GM23338 (cell line): ENCODE measurements at regions not wholly inside any gene's neighbourhood (a gene's known extent, or its start where the extent isn't known, plus 50 kb on each side); places are given as distances from the start of the nearest gene placed in this dataset.

Experiments
- ATAC-seq: fragments of 200-7000 bp; cut with Tn5 transposase; 3 replicates; pipeline ENCODE4 v1.9.1; 2020
- DNase-seq: peaks from one replicate; pipeline ENCODE4 v3.0.0-alpha.2; 2015; ENCODE audit warnings: low spot score
- H2AFZ ChIP-seq: fragments of 200-600 bp; sonication (generic); 2 replicates; pipeline ENCODE4 v1.8.0; 2016; ENCODE audit warnings: antibody characterized with exemption, mild to moderate bottlenecking, moderate library complexity
- H3F3A ChIP-seq: fragments of 200-600 bp; sonication (generic); replicated peaks from 2 replicates; pipeline ENCODE4 v1.8.0; 2017; ENCODE audit warnings: antibody characterized with exemption, mixed run types, low read depth
- H3K27ac ChIP-seq: fragments of 200-600 bp; sonication (generic); 2 replicates; pipeline ENCODE4 v1.6.1; 2016; ENCODE audit warnings: low read depth
- H3K27me3 ChIP-seq: fragments of 200-600 bp; sonication (generic); 2 replicates; pipeline ENCODE4 v1.8.0; 2016; ENCODE audit warnings: mild to moderate bottlenecking, mixed run types, moderate library complexity; ENCODE audit not compliant: insufficient read depth
- H3K36me3 ChIP-seq: fragments of 200-600 bp; sonication (generic); 2 replicates; pipeline ENCODE4 v1.8.0; 2016; ENCODE audit warnings: mild to moderate bottlenecking; ENCODE audit not compliant: insufficient read depth
- H3K4me1 ChIP-seq: fragments of 200-600 bp; sonication (generic); 2 replicates; pipeline ENCODE4 v1.8.0; 2016; ENCODE audit warnings: mild to moderate bottlenecking, moderate library complexity; ENCODE audit not compliant: insufficient read depth
- H3K4me2 ChIP-seq: fragments of 200-600 bp; sonication (generic); 2 replicates; pipeline ENCODE4 v1.7.1; 2017; ENCODE audit warnings: mixed run types
- H3K4me3 ChIP-seq: fragments of 200-600 bp; sonication (generic); 2 replicates; pipeline ENCODE4 v1.6.1; 2016; ENCODE audit warnings: mixed run types
- H3K79me2 ChIP-seq: fragments of 200-600 bp; sonication (generic); replicated peaks from 2 replicates; pipeline ENCODE4 v1.8.0; 2017; ENCODE audit warnings: mild to moderate bottlenecking; ENCODE audit not compliant: insufficient read depth
- H3K9me2 ChIP-seq: fragments of 200-600 bp; sonication (generic); 2 replicates; pipeline ENCODE4 v1.8.0; 2017; ENCODE audit not compliant: insufficient read depth
- H4K20me1 ChIP-seq: fragments of 200-600 bp; sonication (generic); replicated peaks from 2 replicates; pipeline ENCODE4 v1.8.0; 2017; ENCODE audit warnings: mild to moderate bottlenecking; ENCODE audit not compliant: insufficient read depth
- H3K27ac Mint-ChIP-seq: 2 replicates; pipeline ENCODE4 v1.8.0; 2020; ENCODE audit warnings: inconsistent platforms, mild to moderate bottlenecking, moderate library complexity, mixed read lengths
- H3K27me3 Mint-ChIP-seq: 3 replicates; pipeline ENCODE4 v1.8.0; 2022; ENCODE audit warnings: low read depth, mild to moderate bottlenecking, moderate library complexity, mixed read lengths, inconsistent platforms; ENCODE audit not compliant: insufficient read depth, poor library complexity
- H3K36me3 Mint-ChIP-seq: 3 replicates; pipeline ENCODE4 v1.8.0; 2021; ENCODE audit warnings: low read depth, mild to moderate bottlenecking, inconsistent platforms, moderate library complexity, mixed read lengths
- H3K4me1 Mint-ChIP-seq: 3 replicates; pipeline ENCODE4 v1.8.0; 2020; ENCODE audit warnings: mild to moderate bottlenecking, inconsistent platforms, mixed read lengths
- H3K4me3 Mint-ChIP-seq: 3 replicates; pipeline ENCODE4 v1.8.0; 2021; ENCODE audit warnings: moderate library complexity, mild to moderate bottlenecking, inconsistent platforms, mixed read lengths
- H3K9me3 Mint-ChIP-seq: 3 replicates; pipeline ENCODE4 v1.8.0; 2020; ENCODE audit warnings: moderate library complexity, mild to moderate bottlenecking, inconsistent platforms, mixed read lengths
- CREB1 ChIP-seq: fragments of 250-450 bp; sonication (Bioruptor Pico); IDR thresholded peaks from 2 replicates; pipeline ENCODE4 v1.5.0; 2020; ENCODE audit warnings: low read depth, mild to moderate bottlenecking, moderate library complexity
- ETS1 ChIP-seq: IDR thresholded peaks from 2 replicates; pipeline ENCODE4 v1.6.1; 2016; ENCODE audit warnings: antibody characterized with exemption
- EZH2 ChIP-seq: fragments of 200-600 bp; sonication (generic); IDR thresholded peaks from one replicate; pipeline ENCODE4 v1.8.0; 2017; ENCODE audit warnings: antibody characterized with exemption, mild to moderate bottlenecking, low read depth; ENCODE audit not compliant: unreplicated experiment
- EZH2phosphoT487 ChIP-seq: fragments of 200-600 bp; sonication (generic); IDR thresholded peaks from one replicate; pipeline ENCODE4 v1.8.1; 2018; ENCODE audit warnings: antibody characterized with exemption; ENCODE audit not compliant: unreplicated experiment
- JUNB ChIP-seq: IDR thresholded peaks from one replicate; pipeline ENCODE4 v1.6.1; 2016; ENCODE audit warnings: antibody characterized with exemption; ENCODE audit not compliant: unreplicated experiment
- NANOG ChIP-seq: IDR thresholded peaks from 2 replicates; pipeline ENCODE4 v1.6.1; 2016; ENCODE audit warnings: antibody characterized with exemption, borderline replicate concordance
- REST ChIP-seq: IDR thresholded peaks from one replicate; pipeline ENCODE4 v1.6.1; 2018; ENCODE audit warnings: antibody characterized with exemption; ENCODE audit not compliant: unreplicated experiment
- ZNF114 ChIP-seq: fragments of 250-450 bp; sonication (Bioruptor Pico); IDR thresholded peaks from 2 replicates; pipeline ENCODE4 v1.5.0; 2020; ENCODE audit warnings: mild to moderate bottlenecking, moderate library complexity

GRCh38 chr6:7674291-7674690 is 51.6 kb upstream of the BMP6 start:
- TF ChIP-seq CREB1 (CRISPR knock-in tag) (no peak), JUNB (no peak), ZNF114 (CRISPR knock-in tag) (no peak), REST (no peak)
- H3K4me2 ChIP-seq = no peak overlapping the region
- H3K27me3 ChIP-seq = no peaks in the 10 kb centered on the region; the same call in 1 of the 2 replicates
- no peaks in the 10 kb centered on the region for H3K79me2 ChIP-seq
- DNase-seq (no peak), ATAC-seq (no peak)
- peaks cover 5% of the 10 kb centered on the region; the same call in 1 of the 2 replicates for H3K4me1 ChIP-seq
- no peak overlapping the region for H3K27ac ChIP-seq
- H4K20me1 ChIP-seq = no peaks in the 10 kb centered on the region
- Mint-ChIP-seq H3K27ac (no peak overlapping the region; the same call in 1 of the 2 replicates), H3K36me3 (no peaks in the 10 kb centered on the region), H3K4me3 (no peak overlapping the region), H3K27me3 (peaks cover 5% of the 10 kb centered on the region), H3K4me1 (peaks cover 9% of the 10 kb centered on the region), H3K9me3 (no peaks in the 10 kb centered on the region)
- H3K4me3 ChIP-seq = no peak overlapping the region
- 0 out of 2 replicates have a peak overlapping the region, but pooled peaks have one; percentile 52 for H2AFZ ChIP-seq
- H3K36me3 ChIP-seq = no peaks in the 10 kb centered on the region
- no peaks in the 10 kb centered on the region for H3K9me2 ChIP-seq
- H3F3A ChIP-seq = no peaks in the 10 kb centered on the region

- Histone ChIP-seq H3K79me2 (no peaks in the 10 kb centered on the region), H2AFZ (no peak overlapping the region), H4K20me1 (no peaks in the 10 kb centered on the region), H3K4me3 (no peak overlapping the region), H3K27ac (no peak overlapping the region), H3K27me3 (no peaks in the 10 kb centered on the region; the same call in 1 of the 2 replicates), H3K9me2 (no peaks in the 10 kb centered on the region), H3K4me2 (no peak overlapping the region), H3K36me3 (no peaks in the 10 kb centered on the region), H3F3A (no peaks in the 10 kb centered on the region), H3K4me1 (peaks cover 16% of the 10 kb centered on the region)
- Mint-ChIP-seq H3K4me1 (peaks cover 19% of the 10 kb centered on the region), H3K9me3 (no peaks in the 10 kb centered on the region), H3K27me3 (peaks cover 7% of the 10 kb centered on the region), H3K27ac (no peak overlapping the region), H3K36me3 (no peaks in the 10 kb centered on the region), H3K4me3 (no peak overlapping the region)
- DNase-seq (no peak), ATAC-seq (no peak)
- TF ChIP-seq EZH2 (no peak), ETS1 (no peak), NANOG (no peak), CREB1 (CRISPR knock-in tag) (no peak), EZH2phosphoT487 (no peak), ZNF114 (CRISPR knock-in tag) (no peak)
Observed at GRCh38 chr6:7675353-7675945, 50.5 kb upstream of the BMP6 start.
